HL-60 (cell line): ENCODE measurements at regions not wholly inside any gene's neighbourhood (a gene's known extent, or its start where the extent isn't known, plus 50 kb on each side); places are given as distances from the start of the nearest gene placed in this dataset.

Source experiments
- GABPA ChIP-seq: IDR thresholded peaks from 2 replicates; pipeline ENCODE4 v1.6.1; 2012; ENCODE audit warnings: low read depth
- TF ChIP-seq, protein P1 (sequence below): IDR thresholded peaks from one replicate; pipeline ENCODE4 v1.5.1; 2011; ENCODE audit warnings: low read length, control low read depth, inconsistent platforms; ENCODE audit not compliant: insufficient read depth

DNA sequence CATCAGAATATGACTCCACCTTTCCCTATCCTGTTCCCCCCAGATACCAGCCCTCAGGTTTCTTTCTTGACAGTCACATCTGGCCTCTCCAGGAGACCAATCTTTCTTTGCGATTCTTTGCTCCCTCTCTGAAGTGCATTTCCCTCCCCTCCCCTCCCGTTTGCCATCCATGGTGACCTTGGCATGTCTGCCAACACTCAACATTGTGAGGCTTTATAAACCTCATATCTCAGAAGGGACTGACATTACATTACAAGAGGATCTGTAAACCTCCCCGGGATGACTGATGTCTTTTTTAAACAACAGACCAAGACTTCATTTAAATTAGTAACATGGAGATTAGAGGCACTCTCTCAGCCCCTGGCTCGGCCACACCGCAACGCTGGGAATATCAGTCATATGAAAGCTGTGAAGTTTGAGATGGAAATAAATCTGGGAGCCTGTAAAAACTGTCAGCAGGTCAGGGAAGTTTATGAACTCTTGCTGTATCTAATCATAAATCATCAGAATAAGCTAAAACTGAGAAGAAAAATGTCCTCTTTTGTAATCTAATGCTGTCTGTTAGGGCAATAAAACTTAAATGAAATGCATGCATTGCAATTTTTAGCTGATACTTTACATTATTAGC, 401.7 kb upstream of the PROX1 start:
- TF ChIP-seq GABPA: no peak
- TF ChIP-seq, protein P1, sequence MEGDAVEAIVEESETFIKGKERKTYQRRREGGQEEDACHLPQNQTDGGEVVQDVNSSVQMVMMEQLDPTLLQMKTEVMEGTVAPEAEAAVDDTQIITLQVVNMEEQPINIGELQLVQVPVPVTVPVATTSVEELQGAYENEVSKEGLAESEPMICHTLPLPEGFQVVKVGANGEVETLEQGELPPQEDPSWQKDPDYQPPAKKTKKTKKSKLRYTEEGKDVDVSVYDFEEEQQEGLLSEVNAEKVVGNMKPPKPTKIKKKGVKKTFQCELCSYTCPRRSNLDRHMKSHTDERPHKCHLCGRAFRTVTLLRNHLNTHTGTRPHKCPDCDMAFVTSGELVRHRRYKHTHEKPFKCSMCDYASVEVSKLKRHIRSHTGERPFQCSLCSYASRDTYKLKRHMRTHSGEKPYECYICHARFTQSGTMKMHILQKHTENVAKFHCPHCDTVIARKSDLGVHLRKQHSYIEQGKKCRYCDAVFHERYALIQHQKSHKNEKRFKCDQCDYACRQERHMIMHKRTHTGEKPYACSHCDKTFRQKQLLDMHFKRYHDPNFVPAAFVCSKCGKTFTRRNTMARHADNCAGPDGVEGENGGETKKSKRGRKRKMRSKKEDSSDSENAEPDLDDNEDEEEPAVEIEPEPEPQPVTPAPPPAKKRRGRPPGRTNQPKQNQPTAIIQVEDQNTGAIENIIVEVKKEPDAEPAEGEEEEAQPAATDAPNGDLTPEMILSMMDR: no peak
